Endothelial cell of umbilical vein (primary cell): ENCODE measurements at regions not wholly inside any gene's neighbourhood (a gene's known extent, or its start where the extent isn't known, plus 50 kb on each side); places are given as distances from the start of the nearest gene placed in this dataset.

Experiments used
- EZH2 ChIP-seq: IDR thresholded peaks from 2 replicates; pipeline ENCODE4 v1.6.1; 2012; ENCODE audit warnings: borderline replicate concordance, low read depth, mild to moderate bottlenecking, moderate library complexity, low read length, inconsistent platforms; ENCODE audit not compliant: severe bottlenecking
- FOS ChIP-seq: IDR thresholded peaks from 2 replicates; pipeline ENCODE4 v1.6.1; 2011; ENCODE audit warnings: mild to moderate bottlenecking, low read length, moderate library complexity, borderline replicate concordance; ENCODE audit not compliant: insufficient read depth
- POLR2A ChIP-seq: IDR thresholded peaks from 2 replicates; pipeline ENCODE4 v1.6.1; 2012; ENCODE audit warnings: low read depth, mild to moderate bottlenecking, control low read depth, low read length
- TF ChIP-seq, protein P1 (sequence below), 2 donors: IDR thresholded peaks; 1 replicate in 1 of 2; 2 replicates in 1 of 2; pipeline ENCODE4 v1.5.1; 2011; ENCODE audit warnings: low read length in 2 of 2, mild to moderate bottlenecking in 2 of 2, moderate library complexity in 2 of 2, control low read depth in 1 of 2, inconsistent platforms in 1 of 2, low read depth in 1 of 2; ENCODE audit not compliant: insufficient read depth in 1 of 2; ENCODE audit errors: extremely low read depth in 1 of 2
- TF ChIP-seq, protein P2 (sequence below): IDR thresholded peaks from 2 replicates; pipeline ENCODE4 v1.6.1; 2011; ENCODE audit not compliant: insufficient read depth, insufficient read length

DNA sequence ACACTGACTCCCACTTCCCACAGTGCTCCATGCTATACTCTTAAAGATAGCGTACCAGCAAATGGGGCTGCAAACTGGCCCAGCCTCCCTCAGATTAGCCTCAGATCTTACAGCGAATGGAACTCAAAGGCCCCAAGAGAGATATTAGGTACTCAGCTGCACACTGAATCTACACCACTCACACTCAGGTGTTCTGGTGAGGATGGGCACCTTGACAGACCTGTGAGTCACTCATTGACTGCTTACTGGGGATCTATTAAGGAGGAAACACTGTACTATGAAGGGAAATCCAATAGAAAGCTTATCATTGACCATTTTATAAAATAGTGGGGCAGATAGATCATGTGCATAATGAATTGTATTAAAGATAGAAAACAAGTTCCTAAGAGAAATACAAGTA is 164.3 kb upstream of the ATP1B1 start:
- TF ChIP-seq, protein P1, sequence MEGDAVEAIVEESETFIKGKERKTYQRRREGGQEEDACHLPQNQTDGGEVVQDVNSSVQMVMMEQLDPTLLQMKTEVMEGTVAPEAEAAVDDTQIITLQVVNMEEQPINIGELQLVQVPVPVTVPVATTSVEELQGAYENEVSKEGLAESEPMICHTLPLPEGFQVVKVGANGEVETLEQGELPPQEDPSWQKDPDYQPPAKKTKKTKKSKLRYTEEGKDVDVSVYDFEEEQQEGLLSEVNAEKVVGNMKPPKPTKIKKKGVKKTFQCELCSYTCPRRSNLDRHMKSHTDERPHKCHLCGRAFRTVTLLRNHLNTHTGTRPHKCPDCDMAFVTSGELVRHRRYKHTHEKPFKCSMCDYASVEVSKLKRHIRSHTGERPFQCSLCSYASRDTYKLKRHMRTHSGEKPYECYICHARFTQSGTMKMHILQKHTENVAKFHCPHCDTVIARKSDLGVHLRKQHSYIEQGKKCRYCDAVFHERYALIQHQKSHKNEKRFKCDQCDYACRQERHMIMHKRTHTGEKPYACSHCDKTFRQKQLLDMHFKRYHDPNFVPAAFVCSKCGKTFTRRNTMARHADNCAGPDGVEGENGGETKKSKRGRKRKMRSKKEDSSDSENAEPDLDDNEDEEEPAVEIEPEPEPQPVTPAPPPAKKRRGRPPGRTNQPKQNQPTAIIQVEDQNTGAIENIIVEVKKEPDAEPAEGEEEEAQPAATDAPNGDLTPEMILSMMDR (IDR thresholded peaks at IDR 0.05; ENCODE audit: extremely low read depth in 1 of 2, insufficient read depth in 1 of 2, low read depth in 1 of 2, low read length in 2 of 2), result no peak
- TF ChIP-seq FOS (no peak), POLR2A (no peak), EZH2 (no peak)
- TF ChIP-seq, protein P2, sequence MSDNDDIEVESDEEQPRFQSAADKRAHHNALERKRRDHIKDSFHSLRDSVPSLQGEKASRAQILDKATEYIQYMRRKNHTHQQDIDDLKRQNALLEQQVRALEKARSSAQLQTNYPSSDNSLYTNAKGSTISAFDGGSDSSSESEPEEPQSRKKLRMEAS, result no peak
